Endothelial cell of umbilical vein (primary cell): ENCODE measurements at regions not wholly inside any gene's neighbourhood (a gene's known extent, or its start where the extent isn't known, plus 50 kb on each side); places are given as distances from the start of the nearest gene placed in this dataset.

Experiments
- BruUV-seq: library from RNA; stranded (reverse); fragments of 400-500 nt; replicated peaks from 2 replicates; lab custom pipeline; 2021; lab: Mats Ljungman, UMichigan
- CTCF ChIA-PET: fragments of 300-600, 350-600 bp; sonication (Branson Sonifier 250); formaldehyde crosslinking; loops from one replicate; lab custom pipeline; 2021; ENCODE audit warnings: antibody characterized with exemption, inconsistent platforms; lab: Charles Lee
- POLR2A ChIA-PET: fragments of 300-600, 350-600 bp; sonication (Branson Sonifier 250); formaldehyde crosslinking; loops from one replicate; lab custom pipeline; 2021; ENCODE audit warnings: antibody characterized with exemption, inconsistent platforms; lab: Charles Lee
- DNase-seq: peaks from one replicate; pipeline ENCODE4 v3.0.0-alpha.2; 2011; ENCODE audit warnings: low read depth, low spot score
- FAIRE-seq: peaks from 2 replicates; lab custom pipeline; 2011; peaks lifted over from hg19 to GRCh38; lab: Jason Lieb, UNC
- H2AFZ ChIP-seq: 2 replicates; pipeline ENCODE4 v1.6.0; 2012; ENCODE audit warnings: low read depth, low read length, control low read depth, inconsistent platforms
- H3K27ac ChIP-seq: 2 replicates; pipeline ENCODE4 v1.5.1; 2011; ENCODE audit warnings: low read depth, mild to moderate bottlenecking, control low read depth, low read length, moderate library complexity; ENCODE audit not compliant: insufficient read depth
- H3K27me3 ChIP-seq, 2 experiments: 2 replicates each; pipeline versions ENCODE4 v1.6.0 to v1.6.1; 2011; ENCODE audit warnings: low read length in 2 of 2, mixed read lengths in 1 of 2; ENCODE audit not compliant: control insufficient read depth in 2 of 2, insufficient read depth in 2 of 2
- H3K36me3 ChIP-seq, 2 experiments: 2 replicates in 1 of 2; 3 replicates in 1 of 2; pipeline ENCODE4 v1.5.1; 2011; ENCODE audit warnings: low read length in 2 of 2, mild to moderate bottlenecking in 1 of 2, moderate library complexity in 1 of 2; ENCODE audit not compliant: control insufficient read depth in 2 of 2, insufficient read depth in 2 of 2; ENCODE audit errors: extremely low read depth in 1 of 2
- H3K4me1 ChIP-seq: 3 replicates; pipeline ENCODE4 v1.5.1; 2011; ENCODE audit warnings: mild to moderate bottlenecking, low read length; ENCODE audit not compliant: control insufficient read depth, insufficient read depth; ENCODE audit errors: extremely low read depth
- H3K4me2 ChIP-seq: 2 replicates; pipeline ENCODE4 v1.6.1; 2011; ENCODE audit warnings: low read length, control low read depth, mixed read lengths; ENCODE audit not compliant: insufficient read depth
- H3K4me3 ChIP-seq, 3 experiments: fragments of 200-600 bp in 1 of 3; sonication (generic), shearing (Covaris generic) in 1 of 3; replicated peaks in 1 of 3; 2 replicates each; pipeline ENCODE4 v1.5.1; 2011 to 2016; ENCODE audit warnings: control low read depth in 3 of 3, low read length in 3 of 3, mild to moderate bottlenecking in 2 of 3, inconsistent platforms in 1 of 3, low read depth in 1 of 3, moderate library complexity in 1 of 3; ENCODE audit not compliant: insufficient read depth in 1 of 3
- H3K79me2 ChIP-seq: 2 replicates; pipeline ENCODE4 v1.6.0; 2012; ENCODE audit warnings: low read length, inconsistent platforms; ENCODE audit not compliant: control insufficient read depth, insufficient read depth
- H3K9ac ChIP-seq: replicated peaks from 2 replicates; pipeline ENCODE3; 2011; ENCODE audit warnings: low read length, control low read depth; ENCODE audit not compliant: insufficient read depth; ENCODE audit errors: extremely low read depth
- H3K9me1 ChIP-seq: replicated peaks from 3 replicates; pipeline ENCODE4 v1.6.0; 2011; ENCODE audit warnings: mild to moderate bottlenecking, low read length; ENCODE audit not compliant: control insufficient read depth, insufficient read depth; ENCODE audit errors: extremely low read depth
- H3K9me3 ChIP-seq: replicated peaks from 2 replicates; pipeline ENCODE4 v1.5.1; 2012; ENCODE audit warnings: low read length, inconsistent platforms; ENCODE audit not compliant: control insufficient read depth, insufficient read depth
- H4K20me1 ChIP-seq: replicated peaks from 2 replicates; pipeline ENCODE3; 2011; ENCODE audit warnings: mild to moderate bottlenecking, low read length; ENCODE audit not compliant: control insufficient read depth, insufficient read depth; ENCODE audit errors: extremely low read depth
- EZH2 ChIP-seq: IDR thresholded peaks from 2 replicates; pipeline ENCODE4 v1.6.1; 2012; ENCODE audit warnings: borderline replicate concordance, low read depth, mild to moderate bottlenecking, moderate library complexity, low read length, inconsistent platforms; ENCODE audit not compliant: severe bottlenecking
- FOS ChIP-seq: IDR thresholded peaks from 2 replicates; pipeline ENCODE4 v1.6.1; 2011; ENCODE audit warnings: mild to moderate bottlenecking, low read length, moderate library complexity, borderline replicate concordance; ENCODE audit not compliant: insufficient read depth
- GATA2 ChIP-seq: IDR thresholded peaks from 2 replicates; pipeline ENCODE4 v1.7.0; 2011; ENCODE audit warnings: low read depth, mild to moderate bottlenecking, moderate library complexity, mixed read lengths, low read length; ENCODE audit not compliant: insufficient read length, insufficient read depth
- JUN ChIP-seq: IDR thresholded peaks from 2 replicates; pipeline ENCODE4 v1.6.1; 2011; ENCODE audit warnings: borderline replicate concordance, low read depth; ENCODE audit not compliant: insufficient read length, insufficient read depth
- MYC ChIP-seq: IDR thresholded peaks from one replicate; pipeline ENCODE4 v1.6.1; 2011; ENCODE audit warnings: mild to moderate bottlenecking, low read depth, low read length
- POLR2A ChIP-seq: IDR thresholded peaks from 2 replicates; pipeline ENCODE4 v1.6.1; 2012; ENCODE audit warnings: low read depth, mild to moderate bottlenecking, control low read depth, low read length
- POLR2AphosphoS5 ChIP-seq: IDR thresholded peaks from 2 replicates; pipeline ENCODE4 v1.6.1; 2012; ENCODE audit warnings: low read depth, mild to moderate bottlenecking, control low read depth, low read length, moderate library complexity; ENCODE audit not compliant: insufficient read depth
- dilution Hi-C: fragments of 300-500 bp; cut with MboI; formaldehyde crosslinking; loops from one replicate; pipeline ENCODE4 v1.15.0; 2019; ENCODE audit warnings: low sequenced_read_pairs; ENCODE audit not compliant: extremely low pct_ligation_motif_present
- intact Hi-C: fragments of 100-400 bp; cut with micrococcal nuclease; formaldehyde crosslinking; loops from one replicate; pipeline ENCODE4 v1.10.0; 2022
- TF ChIP-seq, protein P1 (sequence below): IDR thresholded peaks from 2 replicates; pipeline ENCODE4 v1.6.1; 2011; ENCODE audit not compliant: insufficient read depth, insufficient read length
- TF ChIP-seq, protein P2 (sequence below), 2 donors: IDR thresholded peaks; 1 replicate in 1 of 2; 2 replicates in 1 of 2; pipeline ENCODE4 v1.5.1; 2011; ENCODE audit warnings: low read length in 2 of 2, mild to moderate bottlenecking in 2 of 2, moderate library complexity in 2 of 2, control low read depth in 1 of 2, inconsistent platforms in 1 of 2, low read depth in 1 of 2; ENCODE audit not compliant: insufficient read depth in 1 of 2; ENCODE audit errors: extremely low read depth in 1 of 2

- ChIA-PET POLR2A (no interaction called here), CTCF (interaction anchor here (1.4 kb wide), 1 partner anchor 11 kb away, joined by 3 read pairs; no protein-coding TSS in a partner anchor)
- Histone ChIP-seq H3K79me2 (no peaks in the 10 kb centered on the region), H3K4me2 (no peak overlapping the region), H3K27ac (no peak overlapping the region), H3K9ac (no peak overlapping the region), H2AFZ (no peak overlapping the region), H3K4me1 (no peaks in the 10 kb centered on the region), H3K9me1 (no peaks in the 10 kb centered on the region), H3K9me3 (no peaks in the 10 kb centered on the region), H4K20me1 (no peaks in the 10 kb centered on the region), H3K4me3 (no peak overlapping the region), H3K27me3 (peaks cover 7 to 14% of the 10 kb centered on the region in 2 experiments), H3K36me3 (no peaks in the 10 kb centered on the region)
- no peak for FAIRE-seq
- intact Hi-C loops (no loop called here), dilution Hi-C loops (no loop called here)
- no TSS peak for BruUV-seq
- TF ChIP-seq EZH2 (no peak), GATA2 (no peak), FOS (no peak), JUN (no peak), MYC (no peak), POLR2AphosphoS5 (no peak), POLR2A (no peak)
- TF ChIP-seq, protein P1, sequence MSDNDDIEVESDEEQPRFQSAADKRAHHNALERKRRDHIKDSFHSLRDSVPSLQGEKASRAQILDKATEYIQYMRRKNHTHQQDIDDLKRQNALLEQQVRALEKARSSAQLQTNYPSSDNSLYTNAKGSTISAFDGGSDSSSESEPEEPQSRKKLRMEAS = no peak
- TF ChIP-seq, protein P2, sequence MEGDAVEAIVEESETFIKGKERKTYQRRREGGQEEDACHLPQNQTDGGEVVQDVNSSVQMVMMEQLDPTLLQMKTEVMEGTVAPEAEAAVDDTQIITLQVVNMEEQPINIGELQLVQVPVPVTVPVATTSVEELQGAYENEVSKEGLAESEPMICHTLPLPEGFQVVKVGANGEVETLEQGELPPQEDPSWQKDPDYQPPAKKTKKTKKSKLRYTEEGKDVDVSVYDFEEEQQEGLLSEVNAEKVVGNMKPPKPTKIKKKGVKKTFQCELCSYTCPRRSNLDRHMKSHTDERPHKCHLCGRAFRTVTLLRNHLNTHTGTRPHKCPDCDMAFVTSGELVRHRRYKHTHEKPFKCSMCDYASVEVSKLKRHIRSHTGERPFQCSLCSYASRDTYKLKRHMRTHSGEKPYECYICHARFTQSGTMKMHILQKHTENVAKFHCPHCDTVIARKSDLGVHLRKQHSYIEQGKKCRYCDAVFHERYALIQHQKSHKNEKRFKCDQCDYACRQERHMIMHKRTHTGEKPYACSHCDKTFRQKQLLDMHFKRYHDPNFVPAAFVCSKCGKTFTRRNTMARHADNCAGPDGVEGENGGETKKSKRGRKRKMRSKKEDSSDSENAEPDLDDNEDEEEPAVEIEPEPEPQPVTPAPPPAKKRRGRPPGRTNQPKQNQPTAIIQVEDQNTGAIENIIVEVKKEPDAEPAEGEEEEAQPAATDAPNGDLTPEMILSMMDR (IDR thresholded peaks at IDR 0.05; ENCODE audit: extremely low read depth in 1 of 2, insufficient read depth in 1 of 2, low read depth in 1 of 2, low read length in 2 of 2) = no peak
- no peak for DNase-seq
Observed at GRCh38 chr5:56650386-56650785, 165.0 kb upstream of the MAP3K1 start.
